Activated naive CD8-positive, alpha-beta T cell treated with anti-CD3 and anti-CD28 coated beads, Interleukin-2, amount 10 ng/mL, durations not matched to agents 7 days and 5 days (primary cell): ENCODE measurements at regions not wholly inside any gene's neighbourhood (a gene's known extent, or its start where the extent isn't known, plus 50 kb on each side); places are given as distances from the start of the nearest gene placed in this dataset.

Experiments
- ATAC-seq: fragments of 150-1000 bp; cut with Tn5 transposase; one replicate; pipeline ENCODE4 v1.10.0; 2021; ENCODE audit warnings: low read depth, moderate library complexity
- POLR2A ChIA-PET: fragments of 350-600 bp; sonication (Branson Sonifier 250); formaldehyde crosslinking; loops from one replicate; lab custom pipeline; 2021; ENCODE audit warnings: antibody characterized with exemption; lab: Charles Lee
- DNase-seq: peaks from one replicate; pipeline ENCODE4 v3.0.0; 2021
- H3K27ac Mint-ChIP-seq: one replicate; pipeline ENCODE4 v1.8.0; 2022; ENCODE audit warnings: mild to moderate bottlenecking, mixed read lengths
- H3K27me3 Mint-ChIP-seq: one replicate; pipeline ENCODE4 v1.8.0; 2022; ENCODE audit warnings: mild to moderate bottlenecking, moderate library complexity, mixed read lengths
- H3K36me3 Mint-ChIP-seq: one replicate; pipeline ENCODE4 v1.8.0; 2021; ENCODE audit warnings: mild to moderate bottlenecking, mixed read lengths
- H3K4me1 Mint-ChIP-seq: one replicate; pipeline ENCODE4 v1.8.0; 2021; ENCODE audit warnings: mixed read lengths
- H3K4me3 Mint-ChIP-seq: one replicate; pipeline ENCODE4 v1.8.0; 2022; ENCODE audit warnings: mild to moderate bottlenecking, moderate library complexity, mixed read lengths
- H3K9me3 Mint-ChIP-seq: one replicate; pipeline ENCODE4 v1.8.0; 2021; ENCODE audit warnings: mixed read lengths

- Mint-ChIP-seq H3K27me3 (no peaks in the 10 kb centered on the region), H3K4me3 (no peak overlapping the region), H3K27ac (no peak overlapping the region), H3K36me3 (no peaks in the 10 kb centered on the region), H3K9me3 (peaks cover 4% of the 10 kb centered on the region), H3K4me1 (no peaks in the 10 kb centered on the region)
- DNase-seq (no peak), ATAC-seq (no peak)
- POLR2A ChIA-PET: no interaction called here
These were observed 236.0 kb upstream of the ZNF717 start for GRCh38 chr3:76021376-76021775.

GRCh38 chr3:76024640-76025039 is 239.3 kb upstream of the ZNF717 start:
- ATAC-seq (no peak), DNase-seq (no peak)
- H3K4me3 Mint-ChIP-seq: no peak overlapping the region
- H3K4me1 Mint-ChIP-seq: no peaks in the 10 kb centered on the region
- no peaks in the 10 kb centered on the region for H3K36me3 Mint-ChIP-seq
- no peak overlapping the region for H3K27ac Mint-ChIP-seq
- POLR2A ChIA-PET: no interaction called here
- H3K9me3 Mint-ChIP-seq: peaks cover 1% of the 10 kb centered on the region
- H3K27me3 Mint-ChIP-seq: no peaks in the 10 kb centered on the region

DNA sequence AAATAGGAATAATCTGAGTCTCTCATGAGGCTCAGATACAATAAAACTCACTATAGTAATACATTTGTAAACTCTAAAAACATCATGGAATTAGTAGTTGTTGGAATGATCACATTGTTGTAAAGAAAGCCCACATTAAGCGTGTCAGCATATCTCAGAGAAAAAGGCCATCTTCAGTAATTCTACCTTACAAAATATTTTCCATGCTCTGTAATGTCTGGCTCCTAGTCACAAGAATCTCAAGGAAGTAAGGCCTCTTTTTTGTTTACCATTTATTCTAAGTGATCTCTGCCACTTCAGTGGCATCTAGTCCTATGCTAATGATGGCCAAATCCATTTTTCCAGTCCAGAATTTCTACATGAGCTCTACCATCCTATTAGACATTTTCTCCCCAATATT is 240.2 kb upstream of the ZNF717 start:
- no peaks in the 10 kb centered on the region for H3K36me3 Mint-ChIP-seq
- no peak overlapping the region for H3K4me3 Mint-ChIP-seq
- no peak for ATAC-seq
- DNase-seq: no peak
- no peak overlapping the region for H3K27ac Mint-ChIP-seq
- peaks cover 5% of the 10 kb centered on the region for H3K9me3 Mint-ChIP-seq
- H3K27me3 Mint-ChIP-seq: no peaks in the 10 kb centered on the region
- H3K4me1 Mint-ChIP-seq: no peaks in the 10 kb centered on the region
- POLR2A ChIA-PET: no interaction called here

- Mint-ChIP-seq H3K27me3 (no peaks in the 10 kb centered on the region), H3K36me3 (no peaks in the 10 kb centered on the region), H3K4me1 (no peaks in the 10 kb centered on the region), H3K9me3 (peaks cover 6% of the 10 kb centered on the region), H3K4me3 (no peak overlapping the region), H3K27ac (no peak overlapping the region)
- POLR2A ChIA-PET: no interaction called here
- no peak for DNase-seq
- no peak for ATAC-seq
These were observed 241.0 kb upstream of the ZNF717 start for GRCh38 chr3:76026379-76026778.

DNA sequence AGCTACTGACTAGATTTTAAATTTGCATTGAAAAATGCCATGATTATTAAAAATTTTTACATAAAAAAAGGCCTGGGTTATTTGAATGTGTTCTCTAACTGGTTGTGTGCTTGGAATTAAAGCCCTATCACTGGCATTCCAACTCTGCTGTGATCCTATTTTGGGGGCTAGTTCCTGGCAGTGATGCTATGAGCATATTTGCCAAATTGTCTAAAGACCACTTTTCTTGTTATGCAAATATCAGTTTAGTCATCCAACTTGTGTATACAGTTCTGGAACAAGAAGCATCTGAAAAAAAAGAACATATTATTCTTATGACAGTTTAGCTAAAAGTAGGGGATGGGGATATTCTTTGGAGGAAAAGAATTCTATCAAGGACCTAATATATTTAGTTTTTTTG is 243.4 kb upstream of the ZNF717 start:
- Mint-ChIP-seq H3K4me3 (no peak overlapping the region), H3K4me1 (no peaks in the 10 kb centered on the region), H3K9me3 (peaks cover 12% of the 10 kb centered on the region), H3K36me3 (no peaks in the 10 kb centered on the region), H3K27me3 (no peaks in the 10 kb centered on the region), H3K27ac (no peak overlapping the region)
- DNase-seq (no peak), ATAC-seq (no peak)
- POLR2A ChIA-PET: no interaction called here

DNA sequence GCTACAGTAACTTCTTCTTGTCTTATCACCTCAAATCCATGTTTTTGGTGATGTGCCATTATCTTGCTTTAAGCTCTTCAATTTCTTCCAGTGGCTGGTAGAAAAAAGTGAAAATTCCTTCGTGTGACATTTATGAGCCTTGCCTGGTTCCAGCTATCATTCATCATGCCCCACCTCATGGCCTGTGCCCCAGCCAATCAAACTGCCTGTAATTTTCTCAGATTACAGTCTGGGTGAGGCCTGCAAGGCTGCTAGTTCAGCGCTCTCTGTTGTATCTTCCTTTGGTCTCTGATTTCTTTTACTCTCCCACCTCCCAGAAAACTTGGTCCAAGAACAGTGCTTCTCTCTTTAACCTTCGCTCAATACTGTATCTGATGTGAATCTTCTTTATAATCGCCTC is 249.3 kb upstream of the ZNF717 start:
- Mint-ChIP-seq H3K4me1 (no peaks in the 10 kb centered on the region), H3K27me3 (no peaks in the 10 kb centered on the region), H3K27ac (no peak overlapping the region), H3K9me3 (peaks cover 15% of the 10 kb centered on the region), H3K4me3 (no peak overlapping the region), H3K36me3 (no peaks in the 10 kb centered on the region)
- no peak for ATAC-seq
- no peak for DNase-seq
- POLR2A ChIA-PET: no interaction called here

GRCh38 chr3:76035117-76035516 is 249.8 kb upstream of the ZNF717 start:
- POLR2A ChIA-PET: no interaction called here
- DNase-seq (no peak), ATAC-seq (no peak)
- no peak overlapping the region for H3K27ac Mint-ChIP-seq
- H3K9me3 Mint-ChIP-seq: peaks cover 14% of the 10 kb centered on the region
- H3K4me1 Mint-ChIP-seq: no peaks in the 10 kb centered on the region
- H3K27me3 Mint-ChIP-seq: no peaks in the 10 kb centered on the region
- H3K36me3 Mint-ChIP-seq: no peaks in the 10 kb centered on the region
- no peak overlapping the region for H3K4me3 Mint-ChIP-seq

DNA sequence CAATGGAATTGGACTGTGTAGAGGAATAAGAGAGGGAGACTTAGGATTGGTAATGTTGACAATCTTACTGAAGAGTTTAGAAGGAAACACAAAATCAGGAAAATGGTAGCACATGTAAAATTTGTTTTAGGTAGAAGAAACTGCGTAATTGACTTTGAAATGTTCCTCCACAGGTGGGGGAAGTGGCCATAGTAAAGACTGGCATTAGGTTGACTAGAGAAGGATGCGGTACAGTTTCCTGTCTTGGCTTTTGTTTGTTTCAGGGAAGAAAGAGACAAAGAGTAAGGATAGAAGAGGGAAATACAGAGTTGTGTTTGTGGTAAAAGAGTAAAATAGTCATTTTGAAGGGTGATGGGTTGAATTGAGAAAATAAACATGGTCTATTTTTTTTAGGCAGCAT is 253.6 kb upstream of the ZNF717 start:
- Mint-ChIP-seq H3K4me3 (no peak overlapping the region), H3K27ac (no peak overlapping the region), H3K27me3 (no peaks in the 10 kb centered on the region), H3K36me3 (no peaks in the 10 kb centered on the region), H3K9me3 (peaks cover 4% of the 10 kb centered on the region), H3K4me1 (no peaks in the 10 kb centered on the region)
- DNase-seq (no peak), ATAC-seq (no peak)
- POLR2A ChIA-PET: no interaction called here

DNA sequence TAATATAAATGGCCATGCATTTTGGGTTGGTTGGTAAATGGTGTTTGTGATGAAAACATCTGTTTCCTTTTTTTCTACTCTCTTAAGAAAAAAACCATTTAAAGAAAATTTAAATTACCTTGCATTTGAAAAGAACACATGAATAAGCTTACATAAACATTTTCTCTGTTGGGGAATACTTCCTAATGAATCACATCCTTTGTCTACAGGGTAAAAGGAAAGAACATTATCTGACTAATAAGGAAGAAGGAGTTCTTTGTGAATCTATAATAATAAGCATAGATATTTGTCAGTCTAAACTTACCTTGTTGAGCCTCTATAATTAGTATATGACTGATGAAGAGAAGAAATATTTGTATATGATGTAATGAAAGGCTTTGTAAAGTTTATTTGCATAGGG is 254.1 kb upstream of the ZNF717 start:
- no peak for DNase-seq

GRCh38 chr3:76040946-76041345 is 255.6 kb upstream of the ZNF717 start:
- ATAC-seq (no peak), DNase-seq (no peak)
- Mint-ChIP-seq H3K4me1 (no peaks in the 10 kb centered on the region), H3K4me3 (no peak overlapping the region), H3K9me3 (peaks cover 1% of the 10 kb centered on the region), H3K27me3 (no peaks in the 10 kb centered on the region), H3K27ac (no peak overlapping the region), H3K36me3 (no peaks in the 10 kb centered on the region)
- POLR2A ChIA-PET: no interaction called here

More for the DNA sequence above, 254.1 kb upstream of the ZNF717 start:
- Mint-ChIP-seq H3K4me1 (no peaks in the 10 kb centered on the region), H3K4me3 (no peak overlapping the region), H3K36me3 (no peaks in the 10 kb centered on the region), H3K27ac (no peak overlapping the region), H3K9me3 (peaks cover 4% of the 10 kb centered on the region), H3K27me3 (no peaks in the 10 kb centered on the region)
- POLR2A ChIA-PET: no interaction called here
- ATAC-seq: no peak

- DNase-seq (no peak), ATAC-seq (no peak)
- H3K4me3 Mint-ChIP-seq: no peak overlapping the region
- no peaks in the 10 kb centered on the region for H3K36me3 Mint-ChIP-seq
- POLR2A ChIA-PET: no interaction called here
- peaks cover 1% of the 10 kb centered on the region for H3K9me3 Mint-ChIP-seq
- no peak overlapping the region for H3K27ac Mint-ChIP-seq
- H3K4me1 Mint-ChIP-seq: no peaks in the 10 kb centered on the region
- H3K27me3 Mint-ChIP-seq: no peaks in the 10 kb centered on the region
These were observed 258.4 kb upstream of the ZNF717 start for GRCh38 chr3:76043746-76044145.

- Mint-ChIP-seq H3K4me1 (no peaks in the 10 kb centered on the region), H3K27me3 (no peaks in the 10 kb centered on the region), H3K36me3 (no peaks in the 10 kb centered on the region), H3K4me3 (no peak overlapping the region), H3K27ac (no peak overlapping the region), H3K9me3 (peaks cover 1% of the 10 kb centered on the region)
- POLR2A ChIA-PET: no interaction called here
- ATAC-seq: no peak
- no peak for DNase-seq
These were observed 259.6 kb upstream of the ZNF717 start for GRCh38 chr3:76044601-76045600.

DNA sequence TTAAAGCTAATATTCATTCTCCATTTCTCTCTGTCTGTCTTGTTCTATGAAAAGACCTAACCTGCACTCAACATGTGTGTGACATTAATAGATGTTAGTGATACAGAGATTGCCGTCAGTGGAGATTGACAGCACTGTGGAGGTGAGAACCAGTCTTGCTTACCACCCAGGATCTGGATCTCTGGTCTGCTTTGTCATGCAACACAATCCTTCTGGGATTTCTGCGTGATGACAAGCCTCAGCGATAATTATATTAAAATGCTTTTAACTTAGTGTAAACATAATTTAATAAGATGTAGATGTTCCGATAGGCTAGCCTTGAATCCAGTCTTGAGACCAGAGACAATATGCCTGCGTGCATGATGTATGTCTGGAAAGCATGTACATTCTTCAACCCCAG is 262.0 kb upstream of the ZNF717 start:
- POLR2A ChIA-PET: no interaction called here
- Mint-ChIP-seq H3K4me1 (no peaks in the 10 kb centered on the region), H3K27ac (no peak overlapping the region), H3K27me3 (no peaks in the 10 kb centered on the region), H3K4me3 (no peak overlapping the region), H3K36me3 (no peaks in the 10 kb centered on the region), H3K9me3 (peaks cover 1% of the 10 kb centered on the region)
- DNase-seq (no peak), ATAC-seq (no peak)

DNA sequence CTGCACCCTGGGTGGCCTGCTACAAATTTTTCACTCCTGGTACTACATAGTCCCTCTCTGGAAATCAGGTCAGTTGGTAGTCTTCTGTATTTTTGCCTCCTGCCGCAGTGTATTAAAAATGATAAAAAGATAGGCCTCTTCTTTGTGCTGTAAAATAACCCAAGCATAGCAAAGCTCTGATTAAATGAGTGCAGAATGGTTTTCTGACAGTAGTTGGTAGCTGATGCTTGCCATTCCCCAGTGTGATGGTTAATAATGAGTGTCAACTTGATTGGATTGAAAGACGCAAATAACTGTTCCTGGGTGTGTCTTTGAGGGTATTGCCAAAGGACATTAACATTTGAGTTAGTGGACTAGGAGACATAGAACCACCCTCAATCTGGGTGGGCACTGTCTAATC is 264.4 kb upstream of the ZNF717 start:
- H3K27me3 Mint-ChIP-seq: no peaks in the 10 kb centered on the region
- H3K27ac Mint-ChIP-seq: no peak overlapping the region
- H3K36me3 Mint-ChIP-seq: no peaks in the 10 kb centered on the region
- H3K9me3 Mint-ChIP-seq: no peaks in the 10 kb centered on the region
- no peak overlapping the region for H3K4me3 Mint-ChIP-seq
- POLR2A ChIA-PET: no interaction called here
- ATAC-seq (no peak), DNase-seq (no peak)
- H3K4me1 Mint-ChIP-seq: no peaks in the 10 kb centered on the region
